GM19023 (cell line): ENCODE measurements at regions not wholly inside any gene's neighbourhood (a gene's known extent, or its start where the extent isn't known, plus 50 kb on each side); places are given as distances from the start of the nearest gene placed in this dataset.

Source experiments
- ATAC-seq: cut with Tn5 transposase; IDR thresholded peaks from one replicate; pipeline ENCODE4 v1.9.1; 2021; ENCODE audit warnings: mild to moderate bottlenecking, moderate library complexity; ENCODE audit not compliant: unreplicated experiment

DNA sequence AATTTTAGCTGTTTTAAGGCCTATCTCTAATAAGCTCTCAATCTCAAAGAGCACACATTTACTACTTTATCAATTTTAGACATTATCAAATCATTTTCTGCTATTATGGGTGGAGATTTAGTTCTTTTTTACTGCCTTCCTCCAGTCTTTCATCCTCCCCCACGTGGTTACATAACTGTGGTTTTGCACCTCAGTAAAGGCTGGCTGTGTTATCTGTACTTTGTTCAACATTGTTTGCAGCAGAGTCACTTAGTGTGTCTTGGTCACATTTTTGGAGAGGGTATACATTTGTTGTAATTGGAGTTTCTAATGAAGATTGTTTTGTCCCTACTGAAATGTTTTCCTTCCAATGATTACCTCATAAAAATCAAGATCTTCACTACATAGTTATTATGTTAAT lies 549.6 kb upstream of the CELF4 start:
- no peak for ATAC-seq

DNA sequence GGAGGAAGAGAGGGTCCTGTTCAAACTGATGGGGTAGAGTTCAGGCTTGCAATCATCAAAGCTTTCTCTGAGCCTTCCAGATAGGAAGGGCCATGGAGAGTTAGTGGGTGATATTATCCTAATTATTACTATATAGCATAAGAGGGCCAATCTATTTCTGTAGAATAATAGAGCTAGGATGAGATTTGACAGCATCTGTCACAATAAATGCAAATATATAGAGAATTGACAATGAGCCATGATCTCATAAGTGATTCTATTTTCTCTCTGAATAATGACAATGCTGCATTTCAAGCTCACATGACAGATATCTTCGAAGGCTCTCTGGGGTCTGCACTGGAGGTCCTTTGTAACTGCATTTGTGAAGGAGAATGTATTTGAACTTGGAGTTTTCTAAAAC lies 521.9 kb upstream of the CELF4 start:
- no peak for ATAC-seq

DNA sequence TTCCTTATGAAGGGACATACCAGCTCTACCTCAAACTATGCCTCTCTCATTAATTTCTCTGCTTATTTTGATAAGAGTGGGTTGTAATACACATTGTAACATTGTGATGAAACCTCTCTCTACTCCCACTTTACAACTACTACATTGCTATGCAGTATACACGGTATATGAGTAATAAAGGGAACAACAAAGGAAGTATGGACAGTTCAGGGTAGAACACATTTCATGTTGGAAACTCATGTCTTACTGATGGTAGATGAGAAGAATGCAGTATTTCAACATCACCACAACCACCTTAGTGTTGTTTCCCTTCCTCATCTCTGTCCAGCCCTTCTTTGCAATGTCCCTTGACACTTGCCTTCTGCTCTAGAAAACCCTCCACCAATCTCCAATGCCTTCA lies 515.9 kb upstream of the CELF4 start:
- no peak for ATAC-seq

DNA sequence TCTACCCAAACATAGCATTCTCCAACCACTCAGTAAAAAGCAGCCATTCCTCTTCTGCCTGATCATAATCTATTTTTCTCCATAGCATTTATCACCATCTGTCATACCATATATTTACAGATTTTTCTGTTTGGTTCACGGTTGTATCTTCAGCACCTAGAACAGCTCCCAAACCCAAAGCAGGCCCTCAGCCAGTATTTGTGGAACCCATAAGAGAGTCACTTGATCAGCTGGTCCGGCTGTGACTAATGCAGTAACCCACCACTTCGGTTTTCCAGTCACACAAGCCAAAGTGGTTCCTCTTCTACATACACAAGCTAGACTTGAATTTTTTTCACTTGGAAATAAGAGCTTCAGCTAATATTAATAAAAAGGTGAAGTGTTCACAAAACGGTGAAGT lies 511.6 kb upstream of the CELF4 start:
- ATAC-seq: no peak

- no peak for ATAC-seq
These were observed 510.9 kb upstream of the CELF4 start for GRCh38 chr18:38076346-38077070.

- ATAC-seq: no peak
These were observed 508.8 kb upstream of the CELF4 start for GRCh38 chr18:38074298-38074876.

DNA sequence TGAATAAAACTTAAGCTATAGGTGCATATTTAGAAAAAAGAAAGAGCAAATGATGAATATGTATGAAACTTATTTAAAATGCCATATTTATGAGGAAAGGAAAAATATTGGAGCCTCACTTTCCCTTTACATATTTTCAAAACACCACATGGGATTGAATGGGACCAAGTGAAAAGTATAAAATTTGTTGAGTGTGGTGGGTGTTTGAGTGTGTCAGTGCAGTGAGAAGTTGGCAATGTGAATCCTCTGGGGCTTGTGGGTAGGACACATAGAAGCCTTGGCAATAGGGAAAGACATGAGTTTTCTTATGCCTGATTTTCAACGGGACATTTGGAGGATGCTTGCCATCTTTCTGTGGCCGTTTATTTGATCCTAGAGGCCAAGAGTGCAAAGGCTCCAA lies 502.2 kb upstream of the CELF4 start:
- ATAC-seq: no peak

GRCh38 chr18:38067086-38067485 lies 501.5 kb upstream of the CELF4 start:
- ATAC-seq: no peak

- no peak for ATAC-seq
These were observed 487.4 kb upstream of the CELF4 start for GRCh38 chr18:38052879-38053590.

GRCh38 chr18:38047820-38048219 lies 482.2 kb upstream of the CELF4 start:
- ATAC-seq: no peak

GRCh38 chr18:38046651-38047050 lies 481.1 kb upstream of the CELF4 start:
- no peak for ATAC-seq

GRCh38 chr18:38045845-38046244 lies 480.2 kb upstream of the CELF4 start:
- ATAC-seq: no peak

DNA sequence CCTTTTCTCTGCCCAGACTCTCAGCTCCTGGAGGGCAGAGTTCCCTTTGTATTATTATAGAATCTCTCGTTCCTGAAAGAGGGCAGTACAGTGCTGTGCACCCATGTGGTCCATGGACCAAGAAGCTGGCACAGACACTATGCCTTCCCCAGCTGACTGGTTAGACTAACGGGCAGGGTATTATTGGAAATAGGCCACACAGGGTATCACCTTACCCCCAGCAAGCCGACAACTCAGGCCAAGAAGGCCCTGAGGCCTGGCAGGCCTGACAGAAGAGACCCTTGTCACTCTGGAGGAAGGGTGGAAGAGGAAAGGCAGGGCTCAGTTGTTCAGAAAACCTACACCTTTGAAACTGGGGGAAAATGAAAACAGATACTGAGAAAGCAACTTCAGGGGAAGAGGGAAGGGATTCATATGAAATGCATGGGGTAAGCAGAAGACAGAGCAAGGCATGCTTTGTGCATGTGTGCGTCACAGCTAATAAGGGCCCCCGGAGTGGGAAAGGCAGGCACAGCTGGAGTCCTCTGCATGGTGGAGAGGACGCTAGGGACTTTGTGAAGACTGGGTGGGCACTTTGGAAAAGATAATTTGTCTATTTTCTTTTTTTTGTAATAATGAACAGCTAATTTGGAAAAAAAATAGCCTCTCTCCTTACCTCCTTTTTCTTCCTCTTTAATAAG lies 476.8 kb upstream of the CELF4 start:
- no peak for ATAC-seq

GRCh38 chr18:38038242-38038641 lies 472.6 kb upstream of the CELF4 start:
- ATAC-seq: no peak

DNA sequence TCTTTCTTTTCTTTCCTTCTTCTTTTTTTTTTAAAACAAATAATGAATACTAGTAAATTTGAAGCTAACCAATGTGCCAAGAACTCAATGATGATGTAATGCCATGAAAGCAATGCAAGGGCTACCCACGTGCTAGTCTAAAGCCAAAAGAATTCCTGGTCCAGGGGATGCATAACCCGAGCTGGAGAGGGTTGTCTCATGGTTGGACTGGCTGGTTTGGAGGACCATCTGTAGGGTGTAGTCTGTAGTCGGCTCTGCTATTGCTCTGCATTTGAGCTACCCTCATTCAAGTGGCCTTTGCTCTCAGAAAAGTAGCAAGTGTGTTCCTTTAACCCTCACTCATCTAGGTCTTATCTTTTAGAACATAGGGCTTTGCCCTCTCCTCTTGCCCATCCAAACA lies 469.6 kb upstream of the CELF4 start:
- ATAC-seq: no peak

GRCh38 chr18:38033282-38033681 lies 467.7 kb upstream of the CELF4 start:
- no peak for ATAC-seq

- no peak for ATAC-seq
These were observed 466.9 kb upstream of the CELF4 start for GRCh38 chr18:38032516-38032915.

DNA sequence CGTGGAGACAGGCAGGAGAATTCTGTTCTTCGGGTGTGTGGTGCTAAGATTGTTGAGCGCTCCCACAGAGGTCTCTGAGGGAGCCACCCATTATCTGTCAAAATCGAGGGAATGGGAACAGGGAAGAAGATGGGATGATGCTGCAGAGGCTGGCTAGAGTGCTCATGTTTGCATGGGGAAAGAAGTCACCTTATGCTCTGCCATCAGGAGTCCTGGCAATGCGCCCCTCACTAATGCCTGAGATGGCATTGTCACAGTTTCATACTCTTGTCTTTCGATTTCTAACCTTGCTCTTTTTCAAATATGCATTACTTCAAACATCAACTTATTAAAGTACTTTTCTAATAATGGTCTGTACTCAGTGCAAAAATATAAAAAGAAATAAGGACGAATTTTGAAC lies 463.3 kb upstream of the CELF4 start:
- no peak for ATAC-seq

DNA sequence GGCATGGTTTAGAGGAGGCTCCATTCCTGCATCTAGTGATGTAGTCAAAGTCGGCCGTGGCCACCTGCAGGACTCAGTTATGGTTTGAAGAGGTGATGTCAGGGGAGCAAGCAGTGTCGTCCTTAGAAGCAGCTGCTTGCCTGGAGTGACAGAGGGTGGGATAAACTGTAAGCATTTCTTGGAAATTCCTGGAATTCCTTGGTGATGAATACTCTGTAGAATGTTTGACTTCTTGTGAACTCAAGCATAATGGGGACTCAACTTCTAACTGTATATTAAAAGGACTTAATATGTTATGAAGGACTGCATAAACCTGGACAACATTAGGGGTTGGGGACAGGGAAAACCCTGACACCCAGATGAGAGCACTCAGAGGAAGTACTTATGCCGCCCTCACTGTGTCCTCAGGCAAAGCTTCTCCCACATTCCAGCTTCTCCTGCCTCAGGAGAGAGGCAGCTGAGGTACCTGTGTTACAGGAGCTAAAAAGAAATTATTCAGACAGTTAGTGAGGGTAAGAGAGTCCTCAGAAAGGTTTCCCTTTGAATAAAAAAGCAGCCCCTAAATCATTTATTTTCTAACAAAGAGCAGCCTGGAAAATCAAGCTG lies 459.9 kb upstream of the CELF4 start:
- no peak for ATAC-seq

DNA sequence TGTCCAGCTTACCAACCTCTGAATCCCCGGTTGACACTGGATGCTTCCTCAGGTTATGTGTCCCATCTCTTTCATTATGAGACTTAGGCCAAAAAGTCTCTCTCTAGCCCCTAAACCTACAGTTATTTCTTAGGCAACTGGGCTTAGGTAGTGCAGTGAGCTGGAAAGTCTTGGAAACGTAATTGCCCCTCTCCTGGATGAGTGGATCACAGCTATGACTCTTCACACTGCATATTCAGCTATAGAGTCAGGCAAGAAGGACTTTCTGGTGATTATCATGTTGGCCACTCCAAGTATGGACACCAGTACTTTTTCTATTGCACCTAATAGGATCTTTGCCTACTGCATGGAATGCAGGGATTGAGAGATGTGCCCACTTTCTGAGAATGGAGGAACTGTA lies 458.3 kb upstream of the CELF4 start:
- no peak for ATAC-seq

GRCh38 chr18:38022234-38022633 lies 456.6 kb upstream of the CELF4 start:
- ATAC-seq: no peak
